SK-N-MC (cell line): ENCODE measurements at regions not wholly inside any gene's neighbourhood (a gene's known extent, or its start where the extent isn't known, plus 50 kb on each side); places are given as distances from the start of the nearest gene placed in this dataset.

Experiments used
- DNase-seq: peaks from one replicate; pipeline ENCODE4 v3.0.0-alpha.2; 2011; ENCODE audit warnings: low read depth, low spot score
- H3K27ac ChIP-seq: fragments of 200-600 bp; sonication (generic); 2 replicates; pipeline ENCODE4 v1.5.1; 2016; ENCODE audit warnings: mixed run types
- H3K36me3 ChIP-seq: fragments of 200-600 bp; sonication (generic); 2 replicates; pipeline ENCODE4 v1.6.1; 2017; ENCODE audit warnings: antibody characterized with exemption, low read length, mixed read lengths; ENCODE audit not compliant: insufficient read depth
- H3K4me3 ChIP-seq: fragments of 200-600 bp; sonication (generic); 2 replicates; pipeline ENCODE4 v1.5.1; 2016
- H3K9ac ChIP-seq: fragments of 200-600 bp; sonication (generic); 2 replicates; pipeline ENCODE4 v1.8.0; 2017; ENCODE audit warnings: mixed run types, mixed read lengths; ENCODE audit not compliant: insufficient read length
- H3K9me3 ChIP-seq: fragments of 200-600 bp; sonication (generic); 2 replicates; pipeline ENCODE4 v1.6.1; 2017; ENCODE audit warnings: low read depth, mild to moderate bottlenecking, antibody characterized with exemption, low read length, moderate library complexity, mixed read lengths
- EZH2 ChIP-seq: fragments of 200-600 bp; sonication (generic); IDR thresholded peaks from one replicate; pipeline ENCODE4 v1.6.1; 2017; ENCODE audit warnings: antibody characterized with exemption
- FOXP2 ChIP-seq: optimal IDR thresholded peaks from 2 replicates; pipeline ENCODE3; 2011; ENCODE audit warnings: mild to moderate bottlenecking, moderate library complexity; ENCODE audit not compliant: insufficient read depth; ENCODE audit errors: extremely low read length, control extremely low read depth
- POLR2AphosphoS5 ChIP-seq: IDR thresholded peaks from 2 replicates; pipeline ENCODE4 v1.6.1; 2012; ENCODE audit warnings: mild to moderate bottlenecking, low read depth, low read length, borderline replicate concordance

GRCh38 chr1:184315254-184315653 is 71.6 kb upstream of the C1orf21 start:
- no peaks in the 10 kb centered on the region for H3K9me3 ChIP-seq
- H3K27ac ChIP-seq, result peak overlapping the region; percentile 80
- no peaks in the 10 kb centered on the region for H3K36me3 ChIP-seq
- H3K4me3 ChIP-seq, result peak overlapping the region; percentile 54
- no peak for DNase-seq
- TF ChIP-seq FOXP2 (no peak), POLR2AphosphoS5 (no peak)
- H3K9ac ChIP-seq, result no peak overlapping the region

- H3K27ac ChIP-seq, result no peak overlapping the region
- H3K4me3 ChIP-seq, result no peak overlapping the region
- no peaks in the 10 kb centered on the region for H3K36me3 ChIP-seq
- DNase-seq, result no peak
- no peak for TF ChIP-seq FOXP2
- no peak for TF ChIP-seq EZH2
- no peak for TF ChIP-seq POLR2AphosphoS5
- H3K9me3 ChIP-seq, result no peaks in the 10 kb centered on the region
- no peak overlapping the region for H3K9ac ChIP-seq
These were observed 67.0 kb upstream of the C1orf21 start for GRCh38 chr1:184319879-184320278.

GRCh38 chr1:184322253-184322652 is 64.6 kb upstream of the C1orf21 start:
- no peaks in the 10 kb centered on the region for H3K9me3 ChIP-seq
- no peak for TF ChIP-seq POLR2AphosphoS5
- no peak for TF ChIP-seq FOXP2
- no peak for TF ChIP-seq EZH2
- no peak overlapping the region for H3K9ac ChIP-seq
- no peak overlapping the region for H3K4me3 ChIP-seq
- no peaks in the 10 kb centered on the region for H3K36me3 ChIP-seq
- no peak overlapping the region for H3K27ac ChIP-seq
- no peak for DNase-seq

- TF ChIP-seq POLR2AphosphoS5 (no peak), FOXP2 (no peak)
- H3K4me3 ChIP-seq, result no peak overlapping the region
- no peak overlapping the region for H3K9ac ChIP-seq
- no peaks in the 10 kb centered on the region for H3K36me3 ChIP-seq
- DNase-seq, result no peak
- no peaks in the 10 kb centered on the region for H3K9me3 ChIP-seq
- H3K27ac ChIP-seq, result no peak overlapping the region
These were observed 61.9 kb upstream of the C1orf21 start for GRCh38 chr1:184324972-184325371.

- H3K4me3 ChIP-seq, result no peak overlapping the region
- H3K9me3 ChIP-seq, result no peaks in the 10 kb centered on the region
- H3K27ac ChIP-seq, result no peak overlapping the region
- TF ChIP-seq POLR2AphosphoS5, result no peak
- no peak for TF ChIP-seq FOXP2
- TF ChIP-seq EZH2, result no peak
- no peaks in the 10 kb centered on the region for H3K36me3 ChIP-seq
- H3K9ac ChIP-seq, result no peak overlapping the region
- DNase-seq, result no peak
These were observed 60.6 kb upstream of the C1orf21 start for GRCh38 chr1:184326278-184326677.

- TF ChIP-seq FOXP2 (no peak), EZH2 (no peak), POLR2AphosphoS5 (no peak)
- DNase-seq, result no peak
- Histone ChIP-seq H3K4me3 (no peak overlapping the region), H3K9me3 (no peaks in the 10 kb centered on the region), H3K36me3 (no peaks in the 10 kb centered on the region), H3K27ac (no peak overlapping the region), H3K9ac (no peak overlapping the region)
These were observed 57.4 kb upstream of the C1orf21 start for GRCh38 chr1:184329245-184329953.

GRCh38 chr1:184329962-184330868 is 56.6 kb upstream of the C1orf21 start:
- Histone ChIP-seq H3K27ac (no peak overlapping the region), H3K9ac (no peak overlapping the region), H3K4me3 (no peak overlapping the region), H3K36me3 (no peaks in the 10 kb centered on the region), H3K9me3 (no peaks in the 10 kb centered on the region)
- no peak for TF ChIP-seq POLR2AphosphoS5
- DNase-seq, result no peak

GRCh38 chr1:184330875-184331274 is 56.0 kb upstream of the C1orf21 start:
- H3K4me3 ChIP-seq, result no peak overlapping the region
- no peaks in the 10 kb centered on the region for H3K36me3 ChIP-seq
- no peak overlapping the region for H3K9ac ChIP-seq
- no peak overlapping the region for H3K27ac ChIP-seq
- H3K9me3 ChIP-seq, result no peaks in the 10 kb centered on the region
- no peak for DNase-seq
- TF ChIP-seq FOXP2 (no peak), EZH2 (no peak), POLR2AphosphoS5 (no peak)
